Caco-2 (cell line): ENCODE measurements at regions not wholly inside any gene's neighbourhood (a gene's known extent, or its start where the extent isn't known, plus 50 kb on each side); places are given as distances from the start of the nearest gene placed in this dataset.

ENCODE experiments used
- BruUV-seq: library from RNA; stranded (reverse); fragments of 400-500 nt; replicated peaks from 2 replicates; lab custom pipeline; 2021; lab: Mats Ljungman, UMichigan
- CTCF ChIA-PET: fragments of 300-600 bp; sonication (Branson Sonifier 250); formaldehyde crosslinking; loops from one replicate; lab custom pipeline; 2022; ENCODE audit warnings: antibody characterized with exemption; lab: Charles Lee
- POLR2A ChIA-PET: fragments of 300-600 bp; sonication (Branson Sonifier 250); formaldehyde crosslinking; loops from one replicate; lab custom pipeline; 2022; ENCODE audit warnings: antibody characterized with exemption; lab: Charles Lee
- DNase-seq, 2 experiments: peaks; one replicate each; pipeline versions ENCODE4 v3.0.0 to v3.0.0-alpha.2; 2020 to 2022
- H3K27me3 ChIP-seq: replicated peaks from 2 replicates; pipeline ENCODE4 v1.6.0; 2011; ENCODE audit warnings: low read length; ENCODE audit not compliant: control insufficient read depth, insufficient read depth
- H3K36me3 ChIP-seq: 2 replicates; pipeline ENCODE4 v1.5.1; 2011; ENCODE audit warnings: low read length; ENCODE audit not compliant: control insufficient read depth, insufficient read depth
- H3K4me1 ChIP-seq: fragments of 250-450 bp; sonication (Bioruptor Pico); 2 replicates; pipeline ENCODE4 v1.5.1; 2020; ENCODE audit warnings: mild to moderate bottlenecking
- H3K4me3 ChIP-seq: 2 replicates; pipeline ENCODE4 v1.5.1; 2011; ENCODE audit warnings: low read depth, mild to moderate bottlenecking, control low read depth, low read length
- H3K9me3 ChIP-seq: fragments of 250-450 bp; sonication (Bioruptor Pico); 2 replicates; pipeline ENCODE4 v1.5.1; 2020; ENCODE audit warnings: mild to moderate bottlenecking, moderate library complexity
- H3K27ac Mint-ChIP-seq: one replicate; pipeline ENCODE4 v1.8.0; 2022; ENCODE audit warnings: mixed read lengths; ENCODE audit not compliant: unreplicated experiment
- H3K27me3 Mint-ChIP-seq: one replicate; pipeline ENCODE4 v1.8.0; 2022; ENCODE audit warnings: mixed read lengths; ENCODE audit not compliant: insufficient read depth, unreplicated experiment
- H3K36me3 Mint-ChIP-seq: one replicate; pipeline ENCODE4 v1.8.0; 2022; ENCODE audit warnings: mild to moderate bottlenecking, mixed read lengths; ENCODE audit not compliant: insufficient read depth, unreplicated experiment
- H3K4me1 Mint-ChIP-seq: one replicate; pipeline ENCODE4 v1.8.0; 2022; ENCODE audit warnings: low read depth, mixed read lengths; ENCODE audit not compliant: unreplicated experiment
- H3K4me3 Mint-ChIP-seq: one replicate; pipeline ENCODE4 v1.8.0; 2022; ENCODE audit warnings: mild to moderate bottlenecking, moderate library complexity, mixed read lengths; ENCODE audit not compliant: unreplicated experiment
- H3K9me3 Mint-ChIP-seq: one replicate; pipeline ENCODE4 v1.8.0; 2022; ENCODE audit warnings: mixed read lengths; ENCODE audit not compliant: unreplicated experiment
- intact Hi-C: fragments of 100-400 bp; cut with micrococcal nuclease; formaldehyde crosslinking; loops from one replicate; pipeline ENCODE4 v1.10.0; 2022; ENCODE audit not compliant: unreplicated experiment
- TF ChIP-seq, protein P1 (sequence below), 2 experiments: fragments of 200-600 bp in 1 of 2; IDR thresholded peaks; 1 replicate in 1 of 2; 2 replicates in 1 of 2; pipeline versions ENCODE4 v1.5.1 to v1.8.0; 2011 to 2022; ENCODE audit warnings: antibody characterized with exemption in 1 of 2, control low read depth in 1 of 2, inconsistent platforms in 1 of 2, low read depth in 1 of 2, low read length in 1 of 2, mild to moderate bottlenecking in 1 of 2, moderate library complexity in 1 of 2; ENCODE audit not compliant: insufficient read depth in 1 of 2, severe bottlenecking in 1 of 2, unreplicated experiment in 1 of 2

DNA sequence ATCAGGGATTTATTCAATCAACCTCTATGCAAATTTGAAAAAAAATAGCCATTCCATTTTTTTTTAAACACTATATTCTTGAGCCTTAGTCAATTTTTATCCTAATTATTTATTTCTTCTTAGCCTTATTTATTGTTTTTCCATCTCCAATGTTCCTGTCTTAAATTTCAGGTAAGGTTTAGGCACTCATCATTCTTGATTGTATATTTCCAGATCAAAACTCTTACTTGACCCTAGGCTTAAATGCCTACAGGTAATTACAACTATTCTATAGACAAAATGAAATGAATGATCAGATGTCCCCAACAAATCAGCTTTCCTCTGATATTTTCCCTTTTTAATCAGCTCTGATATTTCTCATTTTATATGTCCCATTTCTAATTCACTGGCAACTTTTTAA lies 402.6 kb upstream of the EPHA7 start:
- Mint-ChIP-seq H3K27me3 (no peaks in the 10 kb centered on the region), H3K27ac (no peak overlapping the region), H3K36me3 (no peaks in the 10 kb centered on the region), H3K9me3 (no peaks in the 10 kb centered on the region), H3K4me3 (no peak overlapping the region), H3K4me1 (no peaks in the 10 kb centered on the region)
- POLR2A ChIA-PET, result no interaction called here
- intact Hi-C loops, result no loop called here
- DNase-seq, result no peak
- no TSS peak for BruUV-seq
- Histone ChIP-seq H3K36me3 (no peaks in the 10 kb centered on the region), H3K4me1 (no peaks in the 10 kb centered on the region), H3K4me3 (no peak overlapping the region), H3K27me3 (no peaks in the 10 kb centered on the region), H3K9me3 (no peaks in the 10 kb centered on the region)
- TF ChIP-seq, protein P1, sequence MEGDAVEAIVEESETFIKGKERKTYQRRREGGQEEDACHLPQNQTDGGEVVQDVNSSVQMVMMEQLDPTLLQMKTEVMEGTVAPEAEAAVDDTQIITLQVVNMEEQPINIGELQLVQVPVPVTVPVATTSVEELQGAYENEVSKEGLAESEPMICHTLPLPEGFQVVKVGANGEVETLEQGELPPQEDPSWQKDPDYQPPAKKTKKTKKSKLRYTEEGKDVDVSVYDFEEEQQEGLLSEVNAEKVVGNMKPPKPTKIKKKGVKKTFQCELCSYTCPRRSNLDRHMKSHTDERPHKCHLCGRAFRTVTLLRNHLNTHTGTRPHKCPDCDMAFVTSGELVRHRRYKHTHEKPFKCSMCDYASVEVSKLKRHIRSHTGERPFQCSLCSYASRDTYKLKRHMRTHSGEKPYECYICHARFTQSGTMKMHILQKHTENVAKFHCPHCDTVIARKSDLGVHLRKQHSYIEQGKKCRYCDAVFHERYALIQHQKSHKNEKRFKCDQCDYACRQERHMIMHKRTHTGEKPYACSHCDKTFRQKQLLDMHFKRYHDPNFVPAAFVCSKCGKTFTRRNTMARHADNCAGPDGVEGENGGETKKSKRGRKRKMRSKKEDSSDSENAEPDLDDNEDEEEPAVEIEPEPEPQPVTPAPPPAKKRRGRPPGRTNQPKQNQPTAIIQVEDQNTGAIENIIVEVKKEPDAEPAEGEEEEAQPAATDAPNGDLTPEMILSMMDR (IDR thresholded peaks at IDR 0.05; ENCODE audit: insufficient read depth in 1 of 2, low read depth in 1 of 2, low read length in 1 of 2, severe bottlenecking in 1 of 2, unreplicated experiment in 1 of 2), result no peak
- CTCF ChIA-PET, result no interaction called here

DNA sequence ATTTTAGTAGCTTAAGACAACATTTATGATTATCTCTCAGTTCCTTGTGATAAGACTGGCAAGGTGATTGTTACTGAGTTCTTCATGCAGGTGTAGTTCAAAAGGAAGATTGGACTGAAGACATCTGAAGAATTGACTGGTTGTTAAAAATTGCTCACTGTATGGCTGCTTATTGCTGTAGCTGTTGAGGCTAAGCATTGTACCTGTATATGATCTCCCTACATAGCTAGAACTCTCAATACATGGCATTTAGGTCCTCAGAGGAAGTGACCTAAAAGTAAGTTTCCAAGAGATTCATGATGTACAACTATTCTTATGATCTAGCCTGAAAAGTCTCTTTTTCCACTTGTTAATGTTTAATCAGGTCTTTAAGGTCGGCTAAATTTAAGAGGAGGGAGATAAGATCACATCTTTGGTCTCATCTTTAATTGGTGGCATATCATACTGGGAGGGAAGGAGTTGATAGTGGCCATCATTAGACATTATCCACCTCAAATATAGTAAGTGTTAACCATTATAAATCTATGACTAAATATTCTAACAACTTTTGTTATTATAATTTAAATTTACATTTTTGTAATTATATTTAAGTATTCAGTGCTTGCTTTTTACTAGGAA lies 401.2 kb upstream of the EPHA7 start:
- Histone ChIP-seq H3K4me3 (no peak overlapping the region), H3K36me3 (no peaks in the 10 kb centered on the region), H3K4me1 (no peaks in the 10 kb centered on the region), H3K9me3 (no peaks in the 10 kb centered on the region), H3K27me3 (no peaks in the 10 kb centered on the region)
- H3K27ac Mint-ChIP-seq, result no peak overlapping the region
- no peaks in the 10 kb centered on the region for H3K9me3 Mint-ChIP-seq
- no peak overlapping the region for H3K4me3 Mint-ChIP-seq
- TF ChIP-seq, protein P1 (IDR thresholded peaks at IDR 0.05; ENCODE audit: insufficient read depth in 1 of 2, low read depth in 1 of 2, low read length in 1 of 2, severe bottlenecking in 1 of 2, unreplicated experiment in 1 of 2), result no peak
- no peak for DNase-seq
- no peaks in the 10 kb centered on the region for H3K4me1 Mint-ChIP-seq
- H3K36me3 Mint-ChIP-seq, result no peaks in the 10 kb centered on the region
- BruUV-seq, result no TSS peak
- H3K27me3 Mint-ChIP-seq, result no peaks in the 10 kb centered on the region
- CTCF ChIA-PET, result no interaction called here
- intact Hi-C loops, result no loop called here
- POLR2A ChIA-PET, result no interaction called here

DNA sequence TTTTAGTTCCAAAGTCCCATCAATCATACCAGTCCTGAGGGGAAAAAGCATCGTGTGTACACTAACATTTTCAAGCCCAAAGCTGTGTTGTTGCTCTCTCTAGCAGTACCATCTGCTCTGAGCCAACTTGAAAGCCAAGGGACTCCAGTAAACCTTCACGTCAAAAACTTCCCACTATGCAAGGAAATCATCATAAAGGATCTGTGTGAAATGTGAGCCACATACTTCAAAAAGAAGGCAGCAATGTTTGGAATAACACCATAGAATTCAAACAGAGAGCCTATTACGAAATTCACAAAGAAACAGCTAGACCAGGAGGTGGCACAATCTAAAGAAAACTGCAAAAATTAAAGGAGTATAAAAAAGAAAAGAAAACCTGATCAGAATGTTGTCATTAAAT lies 399.8 kb upstream of the EPHA7 start:
- Histone ChIP-seq H3K9me3 (no peaks in the 10 kb centered on the region), H3K4me1 (no peaks in the 10 kb centered on the region), H3K4me3 (no peak overlapping the region), H3K27me3 (no peaks in the 10 kb centered on the region), H3K36me3 (no peaks in the 10 kb centered on the region)
- H3K4me1 Mint-ChIP-seq, result no peaks in the 10 kb centered on the region
- H3K9me3 Mint-ChIP-seq, result no peaks in the 10 kb centered on the region
- no peak overlapping the region for H3K27ac Mint-ChIP-seq
- BruUV-seq, result no TSS peak
- CTCF ChIA-PET, result no interaction called here
- POLR2A ChIA-PET, result no interaction called here
- intact Hi-C loops, result no loop called here
- TF ChIP-seq, protein P1 (IDR thresholded peaks at IDR 0.05; ENCODE audit: insufficient read depth in 1 of 2, low read depth in 1 of 2, low read length in 1 of 2, severe bottlenecking in 1 of 2, unreplicated experiment in 1 of 2), result no peak
- no peak for DNase-seq
- no peak overlapping the region for H3K4me3 Mint-ChIP-seq
- no peaks in the 10 kb centered on the region for H3K36me3 Mint-ChIP-seq
- no peaks in the 10 kb centered on the region for H3K27me3 Mint-ChIP-seq
